ENCODE measurements at regions not wholly inside any gene's neighbourhood (a gene's known extent, or its start where the extent isn't known, plus 50 kb on each side); places are given as distances from the start of the nearest gene placed in this dataset.
A peak's percentile ranks its signal among the peaks of the same experiment; 100 is the strongest.

- Histone ChIP-seq H3K27me3 (ENCODE audit: insufficient read depth, low read length, poor library complexity, severe bottlenecking) (no peaks in the 10 kb centered on the region), H3K9me3 (ENCODE audit: low read length) (no peaks in the 10 kb centered on the region), H3K36me3 (ENCODE audit: insufficient read depth, low read length) (no peaks in the 10 kb centered on the region), H3K27ac (ENCODE audit: low read depth, low read length) (no peak overlapping the region), H3K4me1 (ENCODE audit: insufficient read depth, low read length) (no peaks in the 10 kb centered on the region), H3K4me3 (ENCODE audit: low read length) (no peak overlapping the region)
- peaks cover 0 to 10% (median 0%) of the 10 kb centered on the region in 5 donors for H3K9me3 Mint-ChIP-seq
- H3K4me1 Mint-ChIP-seq, result no peaks in the 10 kb centered on the region
- ChIA-PET CTCF (no interaction called here), POLR2A (no interaction called here)
- no peak overlapping the region for H3K27ac Mint-ChIP-seq
- no peak for DNase-seq
- no peaks in the 10 kb centered on the region for H3K36me3 Mint-ChIP-seq
- peaks cover 3 to 4% of the 10 kb centered on the region in 2 donors for H3K27me3 Mint-ChIP-seq
- no peak overlapping the region for H3K4me3 Mint-ChIP-seq
Measured at GRCh38 chr20:56871691-56872090, 242.6 kb downstream of the TFAP2C start.

DNA sequence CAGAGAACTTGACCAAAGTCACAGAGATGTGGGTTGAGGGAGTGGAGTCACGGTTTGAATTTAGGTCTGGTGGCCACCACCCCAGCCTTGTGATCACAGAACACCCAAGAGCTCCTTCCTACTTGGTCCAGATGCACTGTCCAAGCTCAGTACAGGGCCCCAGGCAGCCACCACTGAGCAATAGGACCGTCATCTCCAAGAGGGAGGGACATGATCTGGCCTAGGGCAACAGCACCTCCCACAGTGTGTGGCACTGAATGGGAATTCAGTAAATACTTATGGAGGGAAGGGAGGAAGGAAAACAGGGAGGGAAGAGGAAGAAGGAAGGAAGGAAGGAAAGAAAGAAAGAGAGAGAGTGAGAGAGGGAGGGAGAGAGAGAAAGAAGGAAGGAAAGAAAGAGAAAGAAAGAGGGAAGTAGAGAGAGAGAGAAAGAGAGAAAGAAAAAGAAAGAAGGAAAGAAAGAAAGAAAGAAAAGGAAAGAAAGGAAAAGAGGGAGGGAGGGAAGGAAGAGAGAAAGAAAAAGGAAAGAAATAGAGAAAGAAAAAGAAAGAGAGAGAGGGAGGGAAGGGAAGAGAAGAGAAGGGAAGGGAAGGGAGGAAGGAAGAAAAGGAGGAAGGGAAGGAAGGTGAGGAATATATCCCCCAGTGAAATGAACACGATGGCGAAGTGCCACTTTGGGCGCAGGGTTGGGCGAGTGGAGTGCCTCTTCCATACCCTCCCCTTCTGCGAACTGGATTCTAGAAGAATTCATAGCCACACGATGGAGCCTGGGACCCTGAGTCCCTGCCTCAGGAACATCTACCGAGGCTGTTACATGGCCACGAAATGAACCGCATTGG lies 243.7 kb downstream of the TFAP2C start:
- no peak for DNase-seq
- H3K27ac ChIP-seq (ENCODE audit: low read depth, low read length), result no peak overlapping the region
- CTCF ChIA-PET, result no interaction called here
- no peak overlapping the region for H3K27ac Mint-ChIP-seq
- no peaks in the 10 kb centered on the region for H3K36me3 Mint-ChIP-seq
- no peak overlapping the region for H3K4me3 Mint-ChIP-seq
- no peaks in the 10 kb centered on the region for H3K4me1 ChIP-seq (ENCODE audit: insufficient read depth, low read length)
- H3K9me3 ChIP-seq (ENCODE audit: low read length), result no peaks in the 10 kb centered on the region
- H3K4me3 ChIP-seq (ENCODE audit: low read length), result no peak overlapping the region
- H3K36me3 ChIP-seq (ENCODE audit: insufficient read depth, low read length), result no peaks in the 10 kb centered on the region
- H3K27me3 ChIP-seq (ENCODE audit: insufficient read depth, low read length, poor library complexity, severe bottlenecking), result no peaks in the 10 kb centered on the region
- POLR2A ChIA-PET, result no interaction called here
- peaks cover 0 to 10% (median 0%) of the 10 kb centered on the region in 5 donors for H3K9me3 Mint-ChIP-seq
- peaks cover 0 to 4% of the 10 kb centered on the region in 2 donors for H3K27me3 Mint-ChIP-seq
- H3K4me1 Mint-ChIP-seq, result no peaks in the 10 kb centered on the region

DNA sequence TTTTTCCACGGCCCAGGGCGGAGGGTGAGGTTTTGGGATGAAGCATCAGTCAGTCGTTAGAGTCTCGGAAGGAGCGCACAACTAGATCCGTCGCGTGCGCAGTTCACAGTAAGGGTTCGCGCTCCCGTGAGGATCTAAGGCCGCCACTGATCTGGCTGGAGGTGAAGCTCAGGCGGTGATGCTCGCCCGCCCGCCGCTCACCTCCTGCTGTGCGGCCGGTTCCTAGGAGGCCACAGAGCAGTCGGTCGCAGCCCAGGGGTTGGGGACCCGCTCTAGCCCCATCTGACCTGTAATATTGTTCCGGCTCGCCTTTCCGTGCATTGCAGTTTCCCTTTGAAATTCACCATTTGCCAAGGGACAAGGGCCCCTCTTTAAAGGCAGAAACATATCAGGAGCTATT lies 244.7 kb downstream of the TFAP2C start:
- Histone ChIP-seq H3K27ac (ENCODE audit: low read depth, low read length) (no peak overlapping the region), H3K9me3 (ENCODE audit: low read length) (no peaks in the 10 kb centered on the region), H3K27me3 (ENCODE audit: insufficient read depth, low read length, poor library complexity, severe bottlenecking) (no peaks in the 10 kb centered on the region), H3K36me3 (ENCODE audit: insufficient read depth, low read length) (no peaks in the 10 kb centered on the region), H3K4me1 (ENCODE audit: insufficient read depth, low read length) (no peaks in the 10 kb centered on the region), H3K4me3 (ENCODE audit: low read length) (no peak overlapping the region)
- no peak for DNase-seq
- Mint-ChIP-seq H3K27ac (no peak overlapping the region), H3K4me3 (no peak overlapping the region), H3K9me3 (peaks cover 0 to 7% (median 0%) of the 10 kb centered on the region in 5 donors), H3K4me1 (no peaks in the 10 kb centered on the region), H3K36me3 (no peaks in the 10 kb centered on the region), H3K27me3 (peaks cover 0 to 4% of the 10 kb centered on the region in 2 donors)
- CTCF ChIA-PET, result no interaction called here
- POLR2A ChIA-PET, result no interaction called here

DNA sequence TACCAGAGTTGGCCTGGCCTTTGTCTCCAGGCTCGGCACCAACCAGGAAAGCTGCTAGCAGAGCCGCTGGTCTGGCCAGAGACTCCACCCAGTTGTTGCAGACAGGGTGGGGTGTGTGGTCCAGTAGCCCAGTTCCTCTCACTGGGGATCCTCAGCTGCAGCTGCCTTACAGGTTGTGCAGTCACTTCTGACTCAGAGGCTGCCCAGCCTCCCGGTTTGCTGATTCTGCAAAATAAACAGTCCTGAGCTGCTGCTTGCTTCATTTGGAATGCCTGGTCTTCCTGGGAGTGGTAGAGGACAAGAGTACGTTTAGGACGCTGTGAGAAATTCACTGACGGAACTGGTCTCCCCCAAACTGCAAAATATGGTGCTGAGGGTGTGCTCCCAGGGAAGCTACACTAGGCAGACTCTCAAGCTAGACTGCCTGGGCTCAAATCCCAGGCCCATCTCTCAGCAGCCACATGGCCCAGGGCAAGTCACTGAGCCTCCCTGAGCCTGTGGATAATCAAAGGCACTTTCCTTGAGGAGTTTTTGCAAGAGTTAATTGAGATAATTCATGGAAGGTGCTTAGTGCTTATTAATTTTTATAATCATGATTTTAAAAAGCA lies 246.1 kb downstream of the TFAP2C start:
- Histone ChIP-seq H3K27ac (ENCODE audit: low read depth, low read length) (no peak overlapping the region), H3K4me1 (ENCODE audit: insufficient read depth, low read length) (no peaks in the 10 kb centered on the region), H3K36me3 (ENCODE audit: insufficient read depth, low read length) (no peaks in the 10 kb centered on the region), H3K4me3 (ENCODE audit: low read length) (no peak overlapping the region), H3K27me3 (ENCODE audit: insufficient read depth, low read length, poor library complexity, severe bottlenecking) (no peaks in the 10 kb centered on the region), H3K9me3 (ENCODE audit: low read length) (no peaks in the 10 kb centered on the region)
- POLR2A ChIA-PET, result no interaction called here
- H3K27ac Mint-ChIP-seq, result no peak overlapping the region
- no peak for DNase-seq
- H3K9me3 Mint-ChIP-seq, result peaks cover 0 to 7% (median 0%) of the 10 kb centered on the region in 5 donors
- peaks cover 0 to 4% of the 10 kb centered on the region in 2 donors for H3K27me3 Mint-ChIP-seq
- CTCF ChIA-PET, result no interaction called here
- H3K36me3 Mint-ChIP-seq, result no peaks in the 10 kb centered on the region
- no peak overlapping the region for H3K4me3 Mint-ChIP-seq
- no peaks in the 10 kb centered on the region for H3K4me1 Mint-ChIP-seq

GRCh38 chr20:56875803-56876202 lies 246.7 kb downstream of the TFAP2C start:
- Mint-ChIP-seq H3K27ac (no peak overlapping the region), H3K27me3 (peaks cover 0 to 4% of the 10 kb centered on the region in 2 donors), H3K9me3 (peaks cover 0 to 7% (median under 1%) of the 10 kb centered on the region in 5 donors), H3K4me3 (no peak overlapping the region), H3K4me1 (no peaks in the 10 kb centered on the region), H3K36me3 (no peaks in the 10 kb centered on the region)
- Histone ChIP-seq H3K27ac (ENCODE audit: low read depth, low read length) (no peak overlapping the region), H3K36me3 (ENCODE audit: insufficient read depth, low read length) (no peaks in the 10 kb centered on the region), H3K4me3 (ENCODE audit: low read length) (no peak overlapping the region), H3K9me3 (ENCODE audit: low read length) (no peaks in the 10 kb centered on the region), H3K27me3 (ENCODE audit: insufficient read depth, low read length, poor library complexity, severe bottlenecking) (no peaks in the 10 kb centered on the region), H3K4me1 (ENCODE audit: insufficient read depth, low read length) (no peaks in the 10 kb centered on the region)
- CTCF ChIA-PET, result no interaction called here
- DNase-seq, result no peak
- POLR2A ChIA-PET, result no interaction called here

GRCh38 chr20:56885521-56885920 lies 256.4 kb downstream of the TFAP2C start:
- Mint-ChIP-seq H3K36me3 (no peaks in the 10 kb centered on the region), H3K9me3 (peaks cover 0 to 8% (median 2%) of the 10 kb centered on the region in 5 donors), H3K4me1 (no peaks in the 10 kb centered on the region), H3K4me3 (no peak overlapping the region), H3K27me3 (peaks cover 9 to 10% of the 10 kb centered on the region in 2 donors), H3K27ac (no peak overlapping the region)
- Histone ChIP-seq H3K9me3 (ENCODE audit: low read length) (no peaks in the 10 kb centered on the region), H3K4me1 (ENCODE audit: insufficient read depth, low read length) (no peaks in the 10 kb centered on the region), H3K36me3 (ENCODE audit: insufficient read depth, low read length) (no peaks in the 10 kb centered on the region), H3K27ac (ENCODE audit: low read depth, low read length) (no peak overlapping the region), H3K4me3 (ENCODE audit: low read length) (no peak overlapping the region), H3K27me3 (ENCODE audit: insufficient read depth, low read length, poor library complexity, severe bottlenecking) (no peaks in the 10 kb centered on the region)
- ChIA-PET CTCF (no interaction called here), POLR2A (no interaction called here)
- no peak for DNase-seq

DNA sequence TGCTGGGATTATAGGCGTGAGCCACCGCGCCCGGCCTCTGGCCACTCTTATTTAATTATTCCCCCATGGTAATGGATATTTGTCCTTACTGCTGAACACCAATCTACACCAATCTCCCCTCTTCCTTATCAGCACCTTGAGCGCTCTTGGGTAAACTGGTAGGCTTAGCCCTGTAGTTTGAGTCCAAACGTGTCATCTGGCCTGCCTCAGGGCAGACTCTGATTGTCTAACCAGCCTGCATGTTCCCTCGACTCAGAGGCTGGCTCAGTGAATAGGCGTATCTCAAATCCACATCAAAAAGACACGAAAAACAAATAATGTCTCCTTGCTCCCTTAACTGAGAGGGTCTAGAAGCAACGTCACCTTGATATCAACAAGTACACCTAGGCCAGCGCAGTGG lies 260.9 kb downstream of the TFAP2C start:
- H3K27me3 ChIP-seq (ENCODE audit: insufficient read depth, low read length, poor library complexity, severe bottlenecking), result no peaks in the 10 kb centered on the region

DNA sequence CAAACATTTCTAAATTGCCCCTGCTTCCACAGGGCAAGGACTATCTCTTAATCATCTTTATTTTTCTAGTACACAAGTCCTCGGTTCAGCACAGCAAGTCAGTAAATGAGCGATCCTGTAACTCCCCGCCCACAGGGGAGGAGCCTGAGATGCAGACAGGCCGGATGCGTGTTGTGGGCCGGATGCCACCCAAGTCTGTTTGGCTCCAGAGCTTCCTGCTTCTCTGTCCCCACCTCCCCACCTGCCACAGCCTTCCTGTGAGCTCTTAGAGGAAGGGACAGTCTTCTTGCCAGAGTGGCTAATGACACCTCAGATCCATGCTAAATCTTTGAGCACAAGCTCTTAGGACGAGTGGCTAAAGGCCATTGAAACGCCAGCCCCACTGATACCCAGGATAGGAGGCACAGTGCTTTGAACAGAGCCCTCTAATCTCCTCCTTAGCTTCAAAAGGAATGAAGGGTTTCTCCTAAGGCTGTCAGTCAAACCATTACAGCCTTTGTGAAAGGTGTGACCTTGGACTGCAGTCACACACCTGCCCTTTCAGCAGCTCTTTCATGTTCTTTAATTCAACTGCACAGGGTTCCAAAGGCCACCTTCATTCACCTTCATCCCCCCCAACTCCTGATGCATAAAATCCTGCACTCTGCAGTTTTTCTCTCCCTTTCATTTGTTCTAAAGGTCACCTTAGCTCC lies 264.3 kb downstream of the TFAP2C start:
- H3K4me3 Mint-ChIP-seq, result peak overlapping the region in 2 of 7 donors; percentile 2 to 25
- peak overlapping the region in 1 of 8 donors; percentile 64 for H3K27ac Mint-ChIP-seq
- CTCF ChIA-PET, result no interaction called here
- no peaks in the 10 kb centered on the region for H3K36me3 ChIP-seq (ENCODE audit: insufficient read depth, low read length)
- H3K27ac ChIP-seq (ENCODE audit: low read depth, low read length), result no peak overlapping the region
- no peaks in the 10 kb centered on the region for H3K27me3 ChIP-seq (ENCODE audit: insufficient read depth, low read length, poor library complexity, severe bottlenecking)
- peaks cover 0 to 2% (median 0%) of the 10 kb centered on the region in 5 donors for H3K9me3 Mint-ChIP-seq
- H3K36me3 Mint-ChIP-seq, result no peaks in the 10 kb centered on the region
- POLR2A ChIA-PET, result no interaction called here
- H3K4me1 ChIP-seq (ENCODE audit: insufficient read depth, low read length), result no peaks in the 10 kb centered on the region
- peaks cover 0 to 4% (median 0%) of the 10 kb centered on the region in 3 donors for H3K4me1 Mint-ChIP-seq
- no peak overlapping the region for H3K4me3 ChIP-seq (ENCODE audit: low read length)
- DNase-seq, result peak in 1 of 5 donors; percentile 4
- no peaks in the 10 kb centered on the region for H3K9me3 ChIP-seq (ENCODE audit: low read length)
- H3K27me3 Mint-ChIP-seq, result peaks cover 0 to 5% of the 10 kb centered on the region in 2 donors

More for the DNA sequence above, 260.9 kb downstream of the TFAP2C start:
- no peak overlapping the region for H3K27ac Mint-ChIP-seq
- no peaks in the 10 kb centered on the region for H3K9me3 ChIP-seq (ENCODE audit: low read length)
- ChIA-PET POLR2A (no interaction called here), CTCF (no interaction called here)
- H3K4me3 Mint-ChIP-seq, result no peak overlapping the region
- H3K36me3 Mint-ChIP-seq, result no peaks in the 10 kb centered on the region
- H3K27ac ChIP-seq (ENCODE audit: low read depth, low read length), result no peak overlapping the region
- H3K36me3 ChIP-seq (ENCODE audit: insufficient read depth, low read length), result no peaks in the 10 kb centered on the region
- H3K4me1 Mint-ChIP-seq, result peaks cover 0 to 4% (median 0%) of the 10 kb centered on the region in 3 donors
- H3K9me3 Mint-ChIP-seq, result peaks cover 0 to 2% (median 2%) of the 10 kb centered on the region in 5 donors
- no peak overlapping the region for H3K4me3 ChIP-seq (ENCODE audit: low read length)
- H3K27me3 Mint-ChIP-seq, result peaks cover 0 to 8% of the 10 kb centered on the region in 2 donors
- no peaks in the 10 kb centered on the region for H3K4me1 ChIP-seq (ENCODE audit: insufficient read depth, low read length)
- DNase-seq, result no peak

All from CD8-positive, alpha-beta memory T cell (primary cell).